ENCODE measurements at regions not wholly inside any gene's neighbourhood (a gene's known extent, or its start where the extent isn't known, plus 50 kb on each side); places are given as distances from the start of the nearest gene placed in this dataset.

DNA sequence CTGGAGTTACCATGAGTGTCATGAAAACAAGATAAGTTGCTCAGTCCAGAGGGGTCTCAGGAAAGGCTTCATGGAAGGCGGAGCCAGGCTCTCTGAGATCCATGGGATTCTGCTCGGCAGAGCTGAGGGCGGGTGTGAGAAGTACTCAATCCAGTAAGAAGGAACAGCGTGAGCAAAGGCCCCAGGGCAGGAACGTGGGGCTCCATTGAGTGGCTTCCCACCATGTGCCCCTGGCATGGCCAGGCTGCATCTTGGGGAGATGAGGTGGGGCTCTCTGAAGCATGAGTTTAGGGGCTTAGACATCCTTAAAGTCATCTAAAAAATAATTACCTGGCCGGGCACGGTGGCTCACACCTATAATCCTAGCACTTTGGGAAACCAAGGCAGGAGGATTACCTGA lies 58.0 kb downstream of the ARL6IP4 start:
- no peak for DNase-seq

DNA sequence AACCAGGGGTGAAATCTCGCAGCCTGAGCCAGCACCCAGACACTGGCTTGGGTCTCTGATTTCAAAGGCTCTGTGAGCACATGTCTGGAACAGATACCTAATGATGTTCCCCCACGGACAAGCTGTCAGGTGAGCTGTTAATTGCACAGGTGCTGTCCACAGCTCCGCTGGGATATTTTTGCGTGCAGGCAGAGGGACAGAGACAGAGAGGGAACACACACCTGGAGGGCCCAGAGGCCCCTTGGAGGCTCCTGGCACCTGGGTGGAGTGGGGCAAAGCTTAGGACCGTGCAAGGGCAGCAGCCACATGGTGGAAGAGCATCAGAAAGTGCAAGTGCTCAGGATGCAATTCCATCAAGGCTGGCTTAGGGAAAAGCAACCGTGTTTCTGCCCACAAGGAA lies 57.3 kb downstream of the ARL6IP4 start:
- DNase-seq = no peak

DNA sequence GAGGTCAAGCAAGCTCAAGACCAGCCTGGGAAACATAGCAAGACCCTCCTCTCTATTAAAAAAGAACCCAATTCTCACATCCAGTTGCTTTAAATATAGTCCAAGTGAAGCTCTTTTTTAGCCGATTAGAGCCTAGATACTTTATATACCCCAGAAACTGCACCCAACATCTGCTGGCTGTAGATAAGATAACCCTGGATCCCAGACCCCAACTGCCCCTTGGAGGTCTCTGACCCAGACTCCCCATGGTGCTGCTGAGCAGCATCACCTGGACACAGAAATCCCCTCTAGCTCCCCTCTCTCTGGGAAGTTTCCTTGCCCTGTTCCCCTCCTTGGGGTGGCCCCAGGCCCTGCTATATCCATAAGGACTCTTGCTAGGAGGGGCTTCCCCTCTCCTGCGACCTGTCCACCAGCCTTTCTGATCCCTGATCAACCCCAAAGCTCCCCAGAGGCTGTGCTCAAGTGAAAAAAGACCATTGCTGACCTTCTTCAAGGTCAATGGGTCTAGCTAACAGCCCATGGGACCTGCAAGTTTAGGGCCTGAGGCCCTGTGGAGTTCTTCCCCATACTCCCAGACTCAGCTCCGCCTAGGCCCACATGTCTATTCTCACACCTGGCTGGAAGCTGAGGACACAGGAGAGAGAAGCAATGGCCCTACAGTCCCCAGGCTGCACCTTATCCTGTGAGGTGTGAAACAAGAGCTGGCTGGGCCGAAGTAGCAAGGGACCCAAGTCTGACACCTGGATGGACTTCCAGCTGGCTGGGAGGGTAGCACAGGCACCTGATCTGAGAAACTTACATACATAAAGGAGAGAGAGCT lies 56.2 kb downstream of the ARL6IP4 start:
- DNase-seq = no peak

DNA sequence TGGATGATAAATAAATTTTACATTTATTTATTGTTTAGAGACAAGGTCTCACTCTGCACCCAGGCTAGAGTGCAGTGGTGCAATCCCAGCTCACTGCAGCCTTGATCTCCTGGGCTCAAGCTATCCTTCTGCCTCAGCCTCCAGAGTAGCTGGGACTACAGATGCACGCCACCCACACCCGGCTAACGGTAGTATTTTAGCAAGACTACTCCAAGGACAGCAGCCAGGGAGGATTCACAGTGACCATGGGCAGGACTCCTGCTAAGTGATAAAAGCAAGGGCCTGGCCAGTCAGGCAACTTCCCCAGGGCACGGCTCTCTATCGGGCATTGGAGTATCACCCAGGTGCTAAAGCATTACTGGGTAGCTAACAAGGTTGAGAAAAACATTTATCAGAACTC lies 55.4 kb downstream of the ARL6IP4 start:
- no peak for DNase-seq

DNA sequence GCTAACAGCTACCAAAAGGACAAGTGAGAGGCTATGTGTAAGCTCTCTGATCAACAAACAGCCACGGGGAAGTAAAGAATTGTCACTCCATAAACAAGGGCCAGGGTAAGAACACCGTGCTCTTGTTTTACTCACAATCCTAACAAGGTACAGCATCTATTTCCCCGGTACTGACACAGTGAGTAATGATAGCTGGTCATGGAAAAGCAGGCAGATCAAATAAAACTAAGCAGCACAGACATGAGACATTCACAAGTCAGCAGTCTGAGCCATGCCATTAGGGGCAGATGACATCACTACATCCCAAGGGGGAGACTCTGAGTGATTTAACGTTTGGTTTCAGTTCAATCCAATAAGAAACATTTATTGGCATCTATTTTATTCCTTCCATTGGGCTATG lies 54.4 kb downstream of the ARL6IP4 start:
- no peak for DNase-seq

DNA sequence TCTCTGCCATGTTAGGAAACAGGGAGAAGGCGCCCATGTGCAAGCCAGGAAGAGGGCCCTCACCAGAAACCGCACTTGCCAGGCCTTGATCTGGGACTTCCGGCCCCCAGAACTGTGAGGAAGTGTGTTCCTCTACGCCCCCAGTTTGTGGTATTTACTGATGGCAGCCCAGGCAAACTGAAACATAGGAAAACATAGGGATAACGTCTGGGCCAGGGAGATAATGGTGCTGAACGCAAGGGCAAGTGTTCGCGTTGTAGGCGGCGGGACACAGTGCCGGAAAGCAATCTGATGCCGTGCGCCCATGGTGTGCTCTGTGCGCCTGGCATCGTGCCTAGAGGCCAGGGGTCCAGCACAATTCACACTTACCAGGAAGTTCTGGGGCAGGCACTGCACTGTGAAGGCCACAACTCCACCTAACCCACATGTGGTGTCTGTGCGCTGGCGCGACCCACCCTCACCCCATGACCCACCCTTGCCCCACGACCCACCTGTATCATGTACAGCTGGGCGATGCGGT lies 53.6 kb downstream of the ARL6IP4 start:
- no peak for DNase-seq

DNA sequence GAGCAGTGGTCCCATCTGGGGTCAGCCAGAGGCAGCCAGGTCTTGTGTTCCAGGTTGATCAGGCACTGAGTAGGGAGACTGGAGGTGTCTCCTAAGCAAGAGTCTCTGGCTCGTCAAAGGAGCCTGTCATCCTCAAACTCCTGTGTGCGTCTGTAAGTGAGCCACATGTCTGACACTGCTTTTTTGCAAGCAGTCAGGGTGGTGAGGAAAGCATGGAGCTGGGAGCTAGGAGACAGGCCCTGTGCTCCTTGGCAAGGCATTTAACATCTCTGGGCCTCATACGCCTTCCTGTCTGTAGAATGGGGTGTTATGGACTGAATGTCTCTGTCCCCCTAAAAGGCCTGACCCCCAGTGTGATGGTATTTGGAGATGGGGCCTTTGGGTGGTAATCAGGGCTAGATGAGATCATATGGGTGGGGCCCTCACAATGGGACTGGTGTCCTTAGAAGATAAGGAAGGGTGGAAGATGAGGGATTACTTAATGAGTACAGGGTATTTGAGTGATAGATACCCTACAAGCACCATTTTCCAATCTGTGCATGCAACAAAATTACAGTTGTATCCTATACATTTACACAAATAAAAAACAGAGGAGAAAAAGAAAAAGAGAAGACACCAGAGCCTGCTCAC lies 53.0 kb downstream of the ARL6IP4 start:
- no peak for DNase-seq

DNA sequence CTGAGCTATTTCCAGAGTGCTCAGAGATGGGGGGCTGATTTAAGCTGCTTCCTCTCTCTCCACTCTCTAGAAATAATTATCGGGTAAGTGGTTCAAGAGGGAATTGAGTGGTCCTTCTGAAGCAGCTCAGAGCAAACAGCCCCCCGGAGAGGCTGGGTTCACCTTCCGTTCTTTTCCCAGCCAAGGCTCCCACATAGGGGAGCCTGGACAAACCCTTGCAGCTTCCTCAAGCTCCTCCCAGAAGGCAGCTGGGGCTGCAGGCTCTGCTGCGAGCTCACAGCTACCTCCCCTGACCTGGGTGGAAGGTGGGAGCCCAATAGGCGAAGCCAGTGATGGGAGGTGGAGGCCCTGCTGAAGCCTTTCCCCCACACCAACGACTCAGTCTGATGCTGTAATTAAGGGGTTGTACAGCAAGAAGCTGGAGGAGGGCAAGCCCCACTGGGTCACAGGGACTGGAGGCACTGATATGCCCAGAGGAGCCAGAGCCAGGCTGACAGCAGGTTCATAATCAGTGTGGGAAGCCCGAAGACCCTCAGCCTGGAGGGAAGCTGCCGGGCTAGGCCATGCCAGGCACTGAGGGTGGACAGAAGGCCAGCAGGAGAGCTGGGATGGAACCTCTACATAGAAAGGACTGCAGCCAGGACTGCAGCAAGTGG lies 52.4 kb downstream of the ARL6IP4 start:
- no peak for DNase-seq

All from NCI-H1436 treated with DMSO at 0.1 percent for 48 hours (cell line).